HCT116 (cell line): ENCODE measurements at regions not wholly inside any gene's neighbourhood (a gene's known extent, or its start where the extent isn't known, plus 50 kb on each side); places are given as distances from the start of the nearest gene placed in this dataset.

Source experiments
- ATAC-seq: fragments of 200-7000 bp; cut with Tn5 transposase; 2 replicates; pipeline ENCODE4 v1.9.1; 2020; ENCODE audit warnings: mild to moderate bottlenecking, moderate library complexity
- BruUV-seq: library from RNA; stranded (reverse); fragments of 400-500 nt; replicated peaks from 2 replicates; lab custom pipeline; 2021; lab: Mats Ljungman, UMichigan
- CTCF ChIA-PET: fragments of 300-600 bp; sonication (Branson Sonifier 250); formaldehyde crosslinking; loops from one replicate; lab custom pipeline; 2021; ENCODE audit warnings: antibody characterized with exemption; lab: Charles Lee
- POLR2A ChIA-PET: fragments of 300-600, 350-600 bp; sonication (Branson Sonifier 250); formaldehyde crosslinking; loops from one replicate; lab custom pipeline; 2021; ENCODE audit warnings: antibody characterized with exemption; lab: Charles Lee
- RAD21 ChIA-PET, 2 experiments: fragments of 300-600 bp; sonication (Branson Sonifier 250); formaldehyde crosslinking; loops; one replicate each; lab custom pipeline; 2023; ENCODE audit warnings: low total read pairs in 2 of 2; ENCODE audit not compliant: uncharacterized antibody in 2 of 2, unreplicated experiment in 2 of 2, low non-redundant PET in 1 of 2; lab: Charles Lee
- DNase-seq: peaks from one replicate; pipeline ENCODE4 v3.0.0-alpha.2; 2010; ENCODE audit warnings: low read depth, low spot score
- H2AFZ ChIP-seq: fragments of 200-600 bp; shearing (Covaris generic), sonication (generic); 2 replicates; pipeline ENCODE4 v1.6.1; 2017; ENCODE audit warnings: low read depth, mixed run types, mixed read lengths, antibody characterized with exemption, low read length; ENCODE audit not compliant: poor library complexity, severe bottlenecking
- H3K27ac ChIP-seq: 2 replicates; pipeline ENCODE4 v1.5.1; 2012; ENCODE audit warnings: low read depth, low read length
- H3K27me3 ChIP-seq: fragments of 200-600 bp; sonication (generic); 2 replicates; pipeline ENCODE4 v1.6.1; 2016; ENCODE audit warnings: mixed run types, low read length, mixed read lengths; ENCODE audit not compliant: insufficient read depth
- H3K36me3 ChIP-seq, 2 experiments: fragments of 200-500 bp in 1 of 2; fragments of 200-600 bp in 1 of 2; sonication (Bioruptor generic) in 1 of 2; sonication (generic) in 1 of 2; 2 replicates each; pipeline versions ENCODE4 v1.5.1 to v1.6.1; 2014 to 2016; ENCODE audit warnings: low read length in 2 of 2, inconsistent platforms in 1 of 2, mixed read lengths in 1 of 2, mixed run types in 1 of 2; ENCODE audit not compliant: insufficient read depth in 2 of 2, control insufficient read depth in 1 of 2
- H3K4me1 ChIP-seq, 2 experiments: fragments of 200-600 bp in 1 of 2; sonication (generic) in 1 of 2; 2 replicates each; pipeline versions ENCODE4 v1.5.1 to v1.6.1; 2012 to 2017; ENCODE audit warnings: low read length in 2 of 2, inconsistent platforms in 1 of 2, mild to moderate bottlenecking in 1 of 2, mixed read lengths in 1 of 2, mixed run types in 1 of 2, moderate library complexity in 1 of 2; ENCODE audit not compliant: insufficient read depth in 2 of 2, control insufficient read depth in 1 of 2
- H3K4me2 ChIP-seq: fragments of 200-600 bp; sonication (generic); 2 replicates; pipeline ENCODE4 v1.6.1; 2017; ENCODE audit warnings: mixed run types, low read length, mixed read lengths
- H3K4me3 ChIP-seq, 2 experiments: fragments of 200-600 bp in 1 of 2; sonication (generic) in 1 of 2; replicated peaks in 1 of 2; 2 replicates each; pipeline ENCODE4 v1.5.1; 2011 to 2016; ENCODE audit warnings: low read length in 2 of 2, control low read depth in 1 of 2, low read depth in 1 of 2, mild to moderate bottlenecking in 1 of 2, mixed read lengths in 1 of 2, mixed run types in 1 of 2
- H3K79me2 ChIP-seq: fragments of 200-600 bp; sonication (generic); 2 replicates; pipeline ENCODE4 v1.6.1; 2017; ENCODE audit warnings: mild to moderate bottlenecking, mixed run types, low read length, moderate library complexity, mixed read lengths; ENCODE audit not compliant: insufficient read depth
- H3K9ac ChIP-seq: fragments of 200-600 bp; sonication (generic); 2 replicates; pipeline ENCODE4 v1.6.1; 2016; ENCODE audit warnings: low read length, mixed read lengths
- H3K9me2 ChIP-seq: fragments of 200-600 bp; sonication (generic), shearing (Covaris generic); 2 replicates; pipeline ENCODE4 v1.6.1; 2017; ENCODE audit warnings: mixed run types, mild to moderate bottlenecking, moderate library complexity; ENCODE audit not compliant: insufficient read depth
- H3K9me3 ChIP-seq, 2 experiments: fragments of 200-500 bp in 1 of 2; fragments of 200-600 bp in 1 of 2; sonication (Bioruptor generic) in 1 of 2; sonication (generic) in 1 of 2; 2 replicates each; pipeline ENCODE4 v1.6.1; 2014 to 2017; ENCODE audit warnings: low read length in 2 of 2, mixed read lengths in 2 of 2, inconsistent platforms in 1 of 2, low read depth in 1 of 2, mild to moderate bottlenecking in 1 of 2, mixed run types in 1 of 2, moderate library complexity in 1 of 2; ENCODE audit not compliant: control insufficient read depth in 1 of 2, insufficient read depth in 1 of 2
- H4K20me1 ChIP-seq: fragments of 200-600 bp; sonication (generic), shearing (Covaris generic); 2 replicates; pipeline ENCODE4 v1.6.1; 2017; ENCODE audit warnings: mixed run types, mild to moderate bottlenecking, moderate library complexity; ENCODE audit not compliant: insufficient read depth
- ATF3 ChIP-seq: IDR thresholded peaks from 2 replicates; pipeline ENCODE4 v1.6.1; 2012
- CEBPB ChIP-seq: IDR thresholded peaks from 2 replicates; pipeline ENCODE4 v1.6.1; 2012; ENCODE audit warnings: low read depth
- ELF1 ChIP-seq: IDR thresholded peaks from 2 replicates; pipeline ENCODE4 v1.6.1; 2012; ENCODE audit warnings: low read depth, borderline replicate concordance
- EZH2 ChIP-seq: fragments of 200-600 bp; sonication (generic); IDR thresholded peaks from 2 replicates; pipeline ENCODE4 v1.6.1; 2017; ENCODE audit warnings: antibody characterized with exemption, mixed run types
- EZH2phosphoT487 ChIP-seq: fragments of 200-600 bp; IDR thresholded peaks from 2 replicates; pipeline ENCODE4 v1.6.1; 2018; ENCODE audit warnings: antibody characterized with exemption, borderline replicate concordance
- FOSL1 ChIP-seq: IDR thresholded peaks from 2 replicates; pipeline ENCODE4 v1.6.1; 2012; ENCODE audit warnings: low read depth
- JUND ChIP-seq: IDR thresholded peaks from 2 replicates; pipeline ENCODE4 v1.6.1; 2012
- MAX ChIP-seq: IDR thresholded peaks from 2 replicates; pipeline ENCODE4 v1.6.1; 2012
- POLR2A ChIP-seq: IDR thresholded peaks from 2 replicates; pipeline ENCODE4 v1.7.0; 2011; ENCODE audit warnings: borderline replicate concordance; ENCODE audit not compliant: insufficient read depth, insufficient read length; ENCODE audit errors: extremely low read depth
- POLR2AphosphoS5 ChIP-seq: IDR thresholded peaks from 2 replicates; pipeline ENCODE4 v1.6.1; 2011; ENCODE audit warnings: mild to moderate bottlenecking, low read depth, low read length, moderate library complexity
- RAD21 ChIP-seq: IDR thresholded peaks from 2 replicates; pipeline ENCODE4 v1.6.1; 2012; ENCODE audit warnings: low read depth, mild to moderate bottlenecking
- REST ChIP-seq: IDR thresholded peaks from 2 replicates; pipeline ENCODE4 v1.6.1; 2012; ENCODE audit warnings: low read depth
- SIN3A ChIP-seq: IDR thresholded peaks from 2 replicates; pipeline ENCODE4 v1.6.1; 2012; ENCODE audit warnings: low read depth
- SRF ChIP-seq: IDR thresholded peaks from 2 replicates; pipeline ENCODE4 v1.6.1; 2012; ENCODE audit warnings: low read depth
- TCF7L2 ChIP-seq: IDR thresholded peaks from 2 replicates; pipeline ENCODE4 v1.7.0; 2011; ENCODE audit warnings: borderline replicate concordance, inconsistent platforms; ENCODE audit not compliant: insufficient read depth, insufficient read length; ENCODE audit errors: extremely low read depth
- YY1 ChIP-seq: IDR thresholded peaks from 2 replicates; pipeline ENCODE4 v1.6.1; 2011; ENCODE audit warnings: low read length, low read depth, moderate library complexity, mild to moderate bottlenecking; ENCODE audit not compliant: insufficient replicate concordance; ENCODE audit errors: extremely low read depth
- ZBTB33 ChIP-seq: IDR thresholded peaks from 2 replicates; pipeline ENCODE4 v1.6.1; 2011; ENCODE audit warnings: mild to moderate bottlenecking, low read length, moderate library complexity; ENCODE audit not compliant: insufficient replicate concordance; ENCODE audit errors: extremely low read depth
- ZFX ChIP-seq: fragments of 450-650 bp; IDR thresholded peaks from 2 replicates; pipeline ENCODE4 v1.6.1; 2017
- ZNF274 ChIP-seq: fragments of 200-500 bp; sonication (Bioruptor generic); IDR thresholded peaks from 2 replicates; pipeline ENCODE4 v1.6.1; 2014; ENCODE audit warnings: mild to moderate bottlenecking, low read depth, low read length, inconsistent platforms
- intact Hi-C: fragments of 100-400 bp; cut with micrococcal nuclease; formaldehyde crosslinking; loops from 2 replicates; pipeline ENCODE4 v1.10.0; 2022
- TF ChIP-seq, protein P1 (sequence below), 3 experiments: fragments of 200-600 bp in 1 of 3; sonication (generic) in 1 of 3; IDR thresholded peaks in 2 of 3; conservative IDR thresholded peaks in 1 of 3; 2 replicates each; pipeline ENCODE4 v1.5.1; 2012 to 2017; ENCODE audit warnings: low read depth in 2 of 3, low read length in 2 of 3, antibody characterized with exemption in 1 of 3, borderline replicate concordance in 1 of 3, control low read depth in 1 of 3, mild to moderate bottlenecking in 1 of 3, mixed read lengths in 1 of 3, mixed run types in 1 of 3, moderate library complexity in 1 of 3; ENCODE audit not compliant: insufficient read depth in 1 of 3

DNA sequence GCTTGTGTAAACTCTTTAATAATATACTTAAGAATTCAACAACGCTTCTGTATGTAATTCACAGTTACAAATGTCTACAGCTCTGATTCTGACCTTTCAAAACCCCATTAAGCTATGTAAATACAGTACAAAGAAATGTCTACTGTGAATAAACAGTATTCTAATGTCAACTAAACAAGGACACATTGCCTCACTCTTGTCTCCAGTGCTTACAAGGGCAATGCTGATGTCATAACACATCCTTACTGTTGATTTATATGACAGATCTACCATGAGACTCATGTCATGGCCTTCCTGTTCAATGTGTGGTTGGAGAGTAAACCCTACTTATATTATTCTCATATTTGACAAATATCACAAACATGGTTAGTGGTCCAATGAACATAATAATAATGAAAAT, 256.1 kb upstream of the ADGRL3 start:
- ChIA-PET RAD21 (no interaction called here), POLR2A (no interaction called here), CTCF (no interaction called here)
- ATAC-seq: no peak
- Histone ChIP-seq H3K79me2 (no peaks in the 10 kb centered on the region), H3K36me3 (no peaks in the 10 kb centered on the region), H4K20me1 (no peaks in the 10 kb centered on the region), H3K27me3 (no peaks in the 10 kb centered on the region), H3K4me1 (no peaks in the 10 kb centered on the region), H3K4me2 (no peak overlapping the region), H3K9me3 (peaks cover 4 to 23% of the 10 kb centered on the region in 2 experiments; a peak in 3 of 4 replicates), H3K9ac (no peak overlapping the region), H3K9me2 (no peaks in the 10 kb centered on the region), H3K4me3 (no peak overlapping the region), H2AFZ (no peak overlapping the region), H3K27ac (no peak overlapping the region)
- BruUV-seq: no TSS peak
- intact Hi-C loops: no loop called here
- TF ChIP-seq ATF3 (no peak), JUND (no peak), POLR2A (no peak), ELF1 (no peak), SIN3A (no peak), POLR2AphosphoS5 (no peak), RAD21 (no peak), ZFX (no peak), MAX (no peak), YY1 (no peak), ZBTB33 (no peak), REST (no peak), EZH2 (no peak), SRF (no peak), ZNF274 (no peak), TCF7L2 (no peak), EZH2phosphoT487 (no peak), CEBPB (no peak), FOSL1 (no peak)
- TF ChIP-seq, protein P1, sequence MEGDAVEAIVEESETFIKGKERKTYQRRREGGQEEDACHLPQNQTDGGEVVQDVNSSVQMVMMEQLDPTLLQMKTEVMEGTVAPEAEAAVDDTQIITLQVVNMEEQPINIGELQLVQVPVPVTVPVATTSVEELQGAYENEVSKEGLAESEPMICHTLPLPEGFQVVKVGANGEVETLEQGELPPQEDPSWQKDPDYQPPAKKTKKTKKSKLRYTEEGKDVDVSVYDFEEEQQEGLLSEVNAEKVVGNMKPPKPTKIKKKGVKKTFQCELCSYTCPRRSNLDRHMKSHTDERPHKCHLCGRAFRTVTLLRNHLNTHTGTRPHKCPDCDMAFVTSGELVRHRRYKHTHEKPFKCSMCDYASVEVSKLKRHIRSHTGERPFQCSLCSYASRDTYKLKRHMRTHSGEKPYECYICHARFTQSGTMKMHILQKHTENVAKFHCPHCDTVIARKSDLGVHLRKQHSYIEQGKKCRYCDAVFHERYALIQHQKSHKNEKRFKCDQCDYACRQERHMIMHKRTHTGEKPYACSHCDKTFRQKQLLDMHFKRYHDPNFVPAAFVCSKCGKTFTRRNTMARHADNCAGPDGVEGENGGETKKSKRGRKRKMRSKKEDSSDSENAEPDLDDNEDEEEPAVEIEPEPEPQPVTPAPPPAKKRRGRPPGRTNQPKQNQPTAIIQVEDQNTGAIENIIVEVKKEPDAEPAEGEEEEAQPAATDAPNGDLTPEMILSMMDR (IDR thresholded peaks at IDR 0.05 in 2 of 3, conservative IDR thresholded peaks at IDR 0.05 in 1 of 3; ENCODE audit: borderline replicate concordance in 1 of 3, insufficient read depth in 1 of 3, low read depth in 2 of 3, low read length in 2 of 3): no peak
- DNase-seq: no peak
